Endothelial cell of umbilical vein (primary cell): ENCODE measurements at regions not wholly inside any gene's neighbourhood (a gene's known extent, or its start where the extent isn't known, plus 50 kb on each side); places are given as distances from the start of the nearest gene placed in this dataset.

ENCODE experiments used
- BruUV-seq: library from RNA; stranded (reverse); fragments of 400-500 nt; replicated peaks from 2 replicates; lab custom pipeline; 2021; lab: Mats Ljungman, UMichigan
- CTCF ChIA-PET: fragments of 300-600, 350-600 bp; sonication (Branson Sonifier 250); formaldehyde crosslinking; loops from one replicate; lab custom pipeline; 2021; ENCODE audit warnings: antibody characterized with exemption, inconsistent platforms; lab: Charles Lee
- POLR2A ChIA-PET: fragments of 300-600, 350-600 bp; sonication (Branson Sonifier 250); formaldehyde crosslinking; loops from one replicate; lab custom pipeline; 2021; ENCODE audit warnings: antibody characterized with exemption, inconsistent platforms; lab: Charles Lee
- DNase-seq: peaks from one replicate; pipeline ENCODE4 v3.0.0-alpha.2; 2011; ENCODE audit warnings: low read depth, low spot score
- FAIRE-seq: peaks from 2 replicates; lab custom pipeline; 2011; peaks lifted over from hg19 to GRCh38; lab: Jason Lieb, UNC
- H2AFZ ChIP-seq: 2 replicates; pipeline ENCODE4 v1.6.0; 2012; ENCODE audit warnings: low read depth, low read length, control low read depth, inconsistent platforms
- H3K27ac ChIP-seq: 2 replicates; pipeline ENCODE4 v1.5.1; 2011; ENCODE audit warnings: low read depth, mild to moderate bottlenecking, control low read depth, low read length, moderate library complexity; ENCODE audit not compliant: insufficient read depth
- H3K27me3 ChIP-seq, 2 experiments: 2 replicates each; pipeline versions ENCODE4 v1.6.0 to v1.6.1; 2011; ENCODE audit warnings: low read length in 2 of 2, mixed read lengths in 1 of 2; ENCODE audit not compliant: control insufficient read depth in 2 of 2, insufficient read depth in 2 of 2
- H3K36me3 ChIP-seq, 2 experiments: 2 replicates in 1 of 2; 3 replicates in 1 of 2; pipeline ENCODE4 v1.5.1; 2011; ENCODE audit warnings: low read length in 2 of 2, mild to moderate bottlenecking in 1 of 2, moderate library complexity in 1 of 2; ENCODE audit not compliant: control insufficient read depth in 2 of 2, insufficient read depth in 2 of 2; ENCODE audit errors: extremely low read depth in 1 of 2
- H3K4me1 ChIP-seq: 3 replicates; pipeline ENCODE4 v1.5.1; 2011; ENCODE audit warnings: mild to moderate bottlenecking, low read length; ENCODE audit not compliant: control insufficient read depth, insufficient read depth; ENCODE audit errors: extremely low read depth
- H3K4me2 ChIP-seq: 2 replicates; pipeline ENCODE4 v1.6.1; 2011; ENCODE audit warnings: low read length, control low read depth, mixed read lengths; ENCODE audit not compliant: insufficient read depth
- H3K4me3 ChIP-seq, 3 experiments: fragments of 200-600 bp in 1 of 3; sonication (generic), shearing (Covaris generic) in 1 of 3; replicated peaks in 1 of 3; 2 replicates each; pipeline ENCODE4 v1.5.1; 2011 to 2016; ENCODE audit warnings: control low read depth in 3 of 3, low read length in 3 of 3, mild to moderate bottlenecking in 2 of 3, inconsistent platforms in 1 of 3, low read depth in 1 of 3, moderate library complexity in 1 of 3; ENCODE audit not compliant: insufficient read depth in 1 of 3
- H3K79me2 ChIP-seq: 2 replicates; pipeline ENCODE4 v1.6.0; 2012; ENCODE audit warnings: low read length, inconsistent platforms; ENCODE audit not compliant: control insufficient read depth, insufficient read depth
- H3K9ac ChIP-seq: replicated peaks from 2 replicates; pipeline ENCODE3; 2011; ENCODE audit warnings: low read length, control low read depth; ENCODE audit not compliant: insufficient read depth; ENCODE audit errors: extremely low read depth
- H3K9me1 ChIP-seq: replicated peaks from 3 replicates; pipeline ENCODE4 v1.6.0; 2011; ENCODE audit warnings: mild to moderate bottlenecking, low read length; ENCODE audit not compliant: control insufficient read depth, insufficient read depth; ENCODE audit errors: extremely low read depth
- H3K9me3 ChIP-seq: replicated peaks from 2 replicates; pipeline ENCODE4 v1.5.1; 2012; ENCODE audit warnings: low read length, inconsistent platforms; ENCODE audit not compliant: control insufficient read depth, insufficient read depth
- H4K20me1 ChIP-seq: replicated peaks from 2 replicates; pipeline ENCODE3; 2011; ENCODE audit warnings: mild to moderate bottlenecking, low read length; ENCODE audit not compliant: control insufficient read depth, insufficient read depth; ENCODE audit errors: extremely low read depth
- GATA2 ChIP-seq: IDR thresholded peaks from 2 replicates; pipeline ENCODE4 v1.7.0; 2011; ENCODE audit warnings: low read depth, mild to moderate bottlenecking, moderate library complexity, mixed read lengths, low read length; ENCODE audit not compliant: insufficient read length, insufficient read depth
- MAX ChIP-seq: IDR thresholded peaks from 2 replicates; pipeline ENCODE4 v1.6.1; 2011; ENCODE audit not compliant: insufficient read depth, insufficient read length
- MYC ChIP-seq: IDR thresholded peaks from one replicate; pipeline ENCODE4 v1.6.1; 2011; ENCODE audit warnings: mild to moderate bottlenecking, low read depth, low read length
- POLR2A ChIP-seq: IDR thresholded peaks from 2 replicates; pipeline ENCODE4 v1.6.1; 2012; ENCODE audit warnings: low read depth, mild to moderate bottlenecking, control low read depth, low read length
- POLR2AphosphoS5 ChIP-seq: IDR thresholded peaks from 2 replicates; pipeline ENCODE4 v1.6.1; 2012; ENCODE audit warnings: low read depth, mild to moderate bottlenecking, control low read depth, low read length, moderate library complexity; ENCODE audit not compliant: insufficient read depth
- dilution Hi-C: fragments of 300-500 bp; cut with MboI; formaldehyde crosslinking; loops from one replicate; pipeline ENCODE4 v1.15.0; 2019; ENCODE audit warnings: low sequenced_read_pairs; ENCODE audit not compliant: extremely low pct_ligation_motif_present
- intact Hi-C: fragments of 100-400 bp; cut with micrococcal nuclease; formaldehyde crosslinking; loops from one replicate; pipeline ENCODE4 v1.10.0; 2022
- TF ChIP-seq, protein P1 (sequence below), 2 donors: IDR thresholded peaks; 1 replicate in 1 of 2; 2 replicates in 1 of 2; pipeline ENCODE4 v1.5.1; 2011; ENCODE audit warnings: low read length in 2 of 2, mild to moderate bottlenecking in 2 of 2, moderate library complexity in 2 of 2, control low read depth in 1 of 2, inconsistent platforms in 1 of 2, low read depth in 1 of 2; ENCODE audit not compliant: insufficient read depth in 1 of 2; ENCODE audit errors: extremely low read depth in 1 of 2

DNA sequence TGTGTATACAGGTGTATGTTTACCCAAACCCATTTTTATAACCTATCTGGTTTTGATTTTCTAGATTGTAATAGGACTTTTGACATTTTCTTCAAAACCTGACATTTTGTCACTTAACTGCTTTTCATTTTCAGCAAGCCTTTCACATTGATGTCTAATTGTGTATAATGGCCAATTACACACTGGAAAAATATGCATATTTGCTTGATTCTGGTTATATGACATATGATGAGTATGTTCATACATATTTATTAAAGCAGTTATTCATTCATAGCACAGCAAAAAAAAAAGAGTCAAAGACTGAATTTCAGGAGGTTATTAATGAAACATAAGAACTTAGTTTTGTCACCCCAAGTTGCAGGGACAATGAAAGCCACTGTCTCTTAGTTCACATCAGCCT lies 307.7 kb upstream of the TNP1 start:
- FAIRE-seq: no peak
- POLR2A ChIA-PET: no interaction called here
- Histone ChIP-seq H2AFZ (no peak overlapping the region), H3K9me3 (no peaks in the 10 kb centered on the region), H3K4me1 (no peaks in the 10 kb centered on the region), H3K27ac (no peak overlapping the region), H4K20me1 (no peaks in the 10 kb centered on the region), H3K36me3 (no peaks in the 10 kb centered on the region), H3K4me2 (no peak overlapping the region), H3K9me1 (no peaks in the 10 kb centered on the region), H3K4me3 (no peak overlapping the region), H3K79me2 (no peaks in the 10 kb centered on the region), H3K27me3 (peaks cover 0 to 3% of the 10 kb centered on the region in 2 experiments), H3K9ac (no peak overlapping the region)
- dilution Hi-C loops (loop anchor here (25.0 kb wide), 1 partner anchor 320 kb away; no protein-coding TSS in a partner anchor), intact Hi-C loops (loop anchor here (5.0 kb wide), 2 partner anchors 125 to 650 kb away; no protein-coding TSS in a partner anchor)
- no peak for DNase-seq
- TF ChIP-seq POLR2A (no peak), POLR2AphosphoS5 (no peak), MAX (no peak), MYC (no peak), GATA2 (no peak)
- CTCF ChIA-PET: interaction anchor here (1.3 to 2.0 kb wide), 6 partner anchors 11 to 469 kb away, joined by 3 to 39 read pairs (median 20); no protein-coding TSS in a partner anchor
- no TSS peak for BruUV-seq

DNA sequence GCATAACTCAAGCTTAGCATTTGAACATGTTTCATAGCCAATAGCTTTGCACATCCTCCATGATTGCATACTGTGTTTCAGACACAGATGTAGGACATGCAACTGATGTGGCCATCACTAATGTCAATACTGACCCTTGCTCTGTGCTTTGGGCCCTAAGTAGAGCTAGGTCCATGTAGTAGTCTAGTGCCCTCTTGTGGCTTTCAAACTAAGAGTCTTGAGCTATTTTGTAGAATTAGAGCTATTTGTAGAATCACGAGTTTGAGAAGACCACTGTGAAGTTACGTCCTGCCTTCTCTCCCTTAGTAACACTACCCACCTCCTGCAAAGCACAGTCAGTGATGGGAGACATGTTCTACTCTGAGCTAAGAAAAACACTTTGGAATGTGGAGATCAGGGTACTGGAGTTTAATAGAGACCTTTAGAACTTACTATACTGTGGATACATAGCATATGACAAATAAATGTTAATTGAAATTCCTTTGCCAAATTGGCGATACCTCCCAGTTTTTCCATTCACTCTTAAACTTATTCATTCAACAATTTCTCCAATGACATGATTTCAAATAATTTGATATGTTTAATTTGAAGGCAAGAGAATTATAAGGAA lies 306.5 kb upstream of the TNP1 start:
- no peaks in the 10 kb centered on the region for H4K20me1 ChIP-seq
- H3K9me3 ChIP-seq: no peaks in the 10 kb centered on the region
- FAIRE-seq: no peak
- POLR2A ChIA-PET: no interaction called here
- TF ChIP-seq, protein P1, sequence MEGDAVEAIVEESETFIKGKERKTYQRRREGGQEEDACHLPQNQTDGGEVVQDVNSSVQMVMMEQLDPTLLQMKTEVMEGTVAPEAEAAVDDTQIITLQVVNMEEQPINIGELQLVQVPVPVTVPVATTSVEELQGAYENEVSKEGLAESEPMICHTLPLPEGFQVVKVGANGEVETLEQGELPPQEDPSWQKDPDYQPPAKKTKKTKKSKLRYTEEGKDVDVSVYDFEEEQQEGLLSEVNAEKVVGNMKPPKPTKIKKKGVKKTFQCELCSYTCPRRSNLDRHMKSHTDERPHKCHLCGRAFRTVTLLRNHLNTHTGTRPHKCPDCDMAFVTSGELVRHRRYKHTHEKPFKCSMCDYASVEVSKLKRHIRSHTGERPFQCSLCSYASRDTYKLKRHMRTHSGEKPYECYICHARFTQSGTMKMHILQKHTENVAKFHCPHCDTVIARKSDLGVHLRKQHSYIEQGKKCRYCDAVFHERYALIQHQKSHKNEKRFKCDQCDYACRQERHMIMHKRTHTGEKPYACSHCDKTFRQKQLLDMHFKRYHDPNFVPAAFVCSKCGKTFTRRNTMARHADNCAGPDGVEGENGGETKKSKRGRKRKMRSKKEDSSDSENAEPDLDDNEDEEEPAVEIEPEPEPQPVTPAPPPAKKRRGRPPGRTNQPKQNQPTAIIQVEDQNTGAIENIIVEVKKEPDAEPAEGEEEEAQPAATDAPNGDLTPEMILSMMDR (IDR thresholded peaks at IDR 0.05; ENCODE audit: extremely low read depth in 1 of 2, insufficient read depth in 1 of 2, low read depth in 1 of 2, low read length in 2 of 2): peak; percentile 33 to 55
- no peak for TF ChIP-seq POLR2AphosphoS5
- no peak overlapping the region for H2AFZ ChIP-seq
- peak; percentile 58 for DNase-seq
- no peak overlapping the region for H3K4me2 ChIP-seq
- intact Hi-C loops: loop anchor here (1.0 to 5.0 kb wide), 8 partner anchors 124 to 649 kb away; no protein-coding TSS in a partner anchor
- H3K4me1 ChIP-seq: peaks cover 2% of the 10 kb centered on the region
- H3K27ac ChIP-seq: no peak overlapping the region
- H3K36me3 ChIP-seq: no peaks in the 10 kb centered on the region
- H3K9me1 ChIP-seq: no peaks in the 10 kb centered on the region
- dilution Hi-C loops: loop anchor here (25.0 kb wide), 1 partner anchor 321 kb away; no protein-coding TSS in a partner anchor
- H3K9ac ChIP-seq: no peak overlapping the region
- no peaks in the 10 kb centered on the region for H3K79me2 ChIP-seq
- BruUV-seq: no TSS peak
- CTCF ChIA-PET: interaction anchor here (0.5 to 2.0 kb wide), 92 partner anchors 8 to 647 kb away, joined by 3 to 39 read pairs (median 4); partner anchors contain the start of gene IGFBP5
- peaks cover 0 to under 1% of the 10 kb centered on the region in 2 experiments for H3K27me3 ChIP-seq
- no peak overlapping the region for H3K4me3 ChIP-seq
